Heart left ventricle (tissue), 13 donors: ENCODE measurements at regions not wholly inside any gene's neighbourhood (a gene's known extent, or its start where the extent isn't known, plus 50 kb on each side); places are given as distances from the start of the nearest gene placed in this dataset.

ENCODE experiments used
- POLR2A ChIP-seq, 2 donors: fragments of 450-650 bp; IDR thresholded peaks; one replicate each; pipeline ENCODE4 v1.6.1; 2017; ENCODE audit warnings: antibody characterized with exemption in 2 of 2, mild to moderate bottlenecking in 2 of 2, moderate library complexity in 2 of 2
- TF ChIP-seq, protein P1 (sequence below), 12 donors: fragments of 200-600 bp; sonication (generic) in 4 of 12; IDR thresholded peaks; one replicate each; pipeline versions ENCODE4 v1.5.0 to v1.8.0; 2018 to 2022; ENCODE audit warnings: antibody characterized with exemption in 12 of 12, mild to moderate bottlenecking in 5 of 12
- donor health status: ischemic (EF 13 %, LVEDD 7.1; RV severe dilation, severe dysfunction).
- donor health status: DM: no; HTN: yes; CAD: no.
- donor health status: DM: no; HTN: no; CAD: no.
- donor health status: ischemic (EF 25% LVEDD 6.9; RV normal size, moderate dysfunction).
- donor health status: ischemic (EF 25% LVEDD 5.7; RV mildly dilated, moderate dysfunction).
- donor health status: ischemic (EF 35%, LVEDD 5.7; RV mildly dilated, moderate dysfunction).
- donor health status: nonischemic (EF 11% LVEDD 7.7; RV severe dilation, severe dysfunction).
- donor health status: DM: yes; HTN: yes; CAD: no.
- donor health status: PGD.
- donor health status: ischemic (EF 29% LVEDD 5.4; RV normal size, mild dysfunction).
- donor health status: nonischemic (EF 23%, LVEDD 6.1; RV moderate dilation, normal function).

GRCh38 chr19:29305268-29305667 is 92.3 kb upstream of the UQCRFS1 start:
- TF ChIP-seq, protein P1, sequence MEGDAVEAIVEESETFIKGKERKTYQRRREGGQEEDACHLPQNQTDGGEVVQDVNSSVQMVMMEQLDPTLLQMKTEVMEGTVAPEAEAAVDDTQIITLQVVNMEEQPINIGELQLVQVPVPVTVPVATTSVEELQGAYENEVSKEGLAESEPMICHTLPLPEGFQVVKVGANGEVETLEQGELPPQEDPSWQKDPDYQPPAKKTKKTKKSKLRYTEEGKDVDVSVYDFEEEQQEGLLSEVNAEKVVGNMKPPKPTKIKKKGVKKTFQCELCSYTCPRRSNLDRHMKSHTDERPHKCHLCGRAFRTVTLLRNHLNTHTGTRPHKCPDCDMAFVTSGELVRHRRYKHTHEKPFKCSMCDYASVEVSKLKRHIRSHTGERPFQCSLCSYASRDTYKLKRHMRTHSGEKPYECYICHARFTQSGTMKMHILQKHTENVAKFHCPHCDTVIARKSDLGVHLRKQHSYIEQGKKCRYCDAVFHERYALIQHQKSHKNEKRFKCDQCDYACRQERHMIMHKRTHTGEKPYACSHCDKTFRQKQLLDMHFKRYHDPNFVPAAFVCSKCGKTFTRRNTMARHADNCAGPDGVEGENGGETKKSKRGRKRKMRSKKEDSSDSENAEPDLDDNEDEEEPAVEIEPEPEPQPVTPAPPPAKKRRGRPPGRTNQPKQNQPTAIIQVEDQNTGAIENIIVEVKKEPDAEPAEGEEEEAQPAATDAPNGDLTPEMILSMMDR (IDR thresholded peaks at IDR 0.05): no peak
- no peak for TF ChIP-seq POLR2A (IDR thresholded peaks at IDR 0.05)
